ENCODE measurements at regions not wholly inside any gene's neighbourhood (a gene's known extent, or its start where the extent isn't known, plus 50 kb on each side); places are given as distances from the start of the nearest gene placed in this dataset.

- no peak for DNase-seq
Measured at GRCh38 chr1:55957276-55957675, 622.1 kb downstream of the PLPP3 start.

GRCh38 chr1:55955016-55955621 is 624.2 kb downstream of the PLPP3 start:
- no peak for DNase-seq

GRCh38 chr1:55951291-55951690 is 628.1 kb downstream of the PLPP3 start:
- no peak for DNase-seq

- DNase-seq, result no peak
Measured at GRCh38 chr1:55947446-55947845, 631.9 kb downstream of the PLPP3 start.

- no peak for DNase-seq
Measured at GRCh38 chr1:55943721-55944435, 635.5 kb downstream of the PLPP3 start.

- no peak for DNase-seq
Measured at GRCh38 chr1:55943012-55943411, 636.4 kb downstream of the PLPP3 start.

GRCh38 chr1:55939866-55940265 is 639.5 kb downstream of the PLPP3 start:
- no peak for DNase-seq

GRCh38 chr1:55938861-55939260 is 640.5 kb downstream of the PLPP3 start:
- DNase-seq, result no peak

- DNase-seq, result no peak
Measured at GRCh38 chr1:55938376-55938850, 641.0 kb downstream of the PLPP3 start.

- DNase-seq, result no peak
Measured at GRCh38 chr1:55937840-55938375, 641.5 kb downstream of the PLPP3 start.

GRCh38 chr1:55935236-55935635 is 644.1 kb downstream of the PLPP3 start:
- no peak for DNase-seq

- no peak for DNase-seq
Measured at GRCh38 chr1:55932402-55932801, 647.0 kb downstream of the PLPP3 start.

GRCh38 chr1:55931081-55931940 is 648.1 kb downstream of the PLPP3 start:
- no peak for DNase-seq

- DNase-seq, result no peak
Measured at GRCh38 chr1:55929652-55930051, 649.7 kb downstream of the PLPP3 start.

- no peak for DNase-seq
Measured at GRCh38 chr1:55928576-55928975, 650.8 kb downstream of the PLPP3 start.

GRCh38 chr1:55927702-55928290 is 651.6 kb downstream of the PLPP3 start:
- no peak for DNase-seq

GRCh38 chr1:55926906-55927471 is 652.4 kb downstream of the PLPP3 start:
- no peak for DNase-seq

- no peak for DNase-seq
Measured at GRCh38 chr1:55916907-55917306, 662.5 kb downstream of the PLPP3 start.

- DNase-seq, result no peak
Measured at GRCh38 chr1:55916481-55916880, 662.9 kb downstream of the PLPP3 start.

GRCh38 chr1:55913565-55913964 is 665.8 kb downstream of the PLPP3 start:
- DNase-seq, result no peak

- no peak for DNase-seq
Measured at GRCh38 chr1:55912438-55912837, 666.9 kb downstream of the PLPP3 start.

GRCh38 chr1:55904541-55904940 is 674.8 kb downstream of the PLPP3 start:
- DNase-seq, result no peak

- DNase-seq, result no peak
Measured at GRCh38 chr1:55898181-55898580, 681.2 kb downstream of the PLPP3 start.
